Dedifferentiated amniotic fluid mesenchymal stem cell (primary cell): ENCODE measurements at regions not wholly inside any gene's neighbourhood (a gene's known extent, or its start where the extent isn't known, plus 50 kb on each side); places are given as distances from the start of the nearest gene placed in this dataset.
"Not testable (repeated sequence)": the region's sequence is repeated elsewhere in the genome, so short reads cannot be mapped to it uniquely, and the experiment has no call there.

Source experiments
- DNase-seq: peaks from one replicate; pipeline ENCODE4 v3.0.0-alpha.2; 2016; ENCODE audit errors: extremely low spot score

DNA sequence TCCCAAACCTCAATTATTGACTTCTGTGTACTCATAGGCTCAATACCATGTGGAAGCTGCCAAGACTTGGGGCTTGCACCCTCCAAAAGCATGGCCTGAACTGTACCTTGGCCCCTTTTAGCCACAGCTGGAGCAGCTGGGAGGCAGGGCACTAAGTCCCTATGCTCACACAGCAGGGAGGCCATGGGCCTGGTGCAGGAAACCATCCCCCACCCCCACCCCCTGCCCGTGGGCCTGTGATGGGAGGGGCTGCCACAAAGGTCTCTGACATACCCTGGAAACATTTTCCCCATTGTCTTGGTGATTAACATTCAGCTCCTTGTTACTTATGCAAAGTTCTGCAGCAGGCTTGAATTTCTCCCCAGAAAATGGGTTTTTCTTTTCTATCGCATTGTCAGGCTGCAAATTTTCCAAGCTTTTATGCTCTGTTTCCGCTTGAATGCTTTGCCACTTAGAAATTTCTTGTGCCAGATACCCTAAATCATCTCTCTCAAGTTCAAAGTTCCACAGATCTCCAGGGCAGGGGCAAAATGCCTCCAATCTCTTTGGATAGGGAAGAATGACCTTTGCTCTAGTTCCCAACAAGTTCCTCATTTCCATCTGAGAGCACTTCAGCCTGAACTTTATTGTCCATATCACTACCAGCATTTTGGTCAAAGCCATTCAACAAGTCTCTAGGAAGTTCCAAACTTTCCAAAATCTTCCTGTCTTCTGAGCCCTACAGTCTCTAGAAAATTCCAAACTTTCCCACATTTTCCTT lies 141.8 kb downstream of the AHR start:
- DNase-seq = not testable (repeated sequence)

DNA sequence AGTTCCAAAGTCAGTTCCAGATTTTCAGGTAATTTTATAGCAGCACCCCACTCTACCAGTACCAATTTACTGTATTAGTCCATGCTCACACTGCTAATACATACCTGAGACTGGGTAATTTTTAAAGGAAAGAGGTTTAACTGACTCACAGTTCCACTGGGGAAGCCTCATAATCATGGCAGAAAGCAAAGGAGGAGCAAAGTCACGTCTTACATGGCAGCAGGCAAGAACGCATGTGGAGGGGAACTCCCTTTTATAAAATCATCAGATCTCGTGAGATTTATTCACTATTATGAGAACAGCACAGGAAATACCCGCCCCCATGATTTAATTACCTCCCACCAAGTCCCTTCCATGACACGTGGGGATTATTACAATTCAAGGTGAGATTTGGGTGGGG lies 142.4 kb downstream of the AHR start:
- DNase-seq = no peak

DNA sequence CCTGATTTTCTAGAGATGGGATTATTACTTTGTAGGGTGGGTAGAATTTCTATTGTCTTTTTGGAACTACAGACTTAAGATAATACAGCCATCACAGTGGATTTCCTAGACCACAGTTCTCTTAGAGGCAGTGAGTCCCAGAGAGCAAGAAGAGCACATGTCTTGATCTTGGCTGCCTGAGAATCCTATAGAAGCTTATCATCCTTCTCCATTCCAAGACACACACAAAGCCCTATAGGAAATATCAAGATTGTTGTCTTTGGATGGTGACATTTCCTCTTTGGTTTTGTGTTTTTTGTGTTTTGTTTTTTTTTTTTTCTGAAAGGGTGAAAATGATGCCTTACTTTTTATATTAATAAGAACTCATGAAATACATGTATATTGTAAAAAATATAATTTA lies 143.1 kb downstream of the AHR start:
- DNase-seq = no peak

DNA sequence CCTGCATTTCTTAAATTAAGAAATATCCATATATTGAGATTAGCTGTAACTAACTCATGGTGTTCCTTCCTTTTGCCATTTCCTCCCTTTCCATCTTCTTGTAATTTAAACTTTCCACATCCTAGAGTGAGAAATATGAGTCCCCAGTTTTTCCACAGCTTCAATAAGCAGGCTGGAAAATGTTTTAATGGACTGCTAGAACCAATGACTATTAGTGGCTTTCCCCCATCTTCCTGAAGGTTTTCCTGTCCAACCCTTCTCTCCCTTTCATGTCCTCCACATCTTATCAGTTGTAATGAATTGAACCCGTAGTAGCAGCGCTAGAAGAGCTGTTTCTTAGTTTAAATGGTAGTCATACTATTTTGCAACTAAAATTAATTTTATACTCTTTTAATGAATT lies 145.7 kb downstream of the AHR start:
- DNase-seq = no peak

DNA sequence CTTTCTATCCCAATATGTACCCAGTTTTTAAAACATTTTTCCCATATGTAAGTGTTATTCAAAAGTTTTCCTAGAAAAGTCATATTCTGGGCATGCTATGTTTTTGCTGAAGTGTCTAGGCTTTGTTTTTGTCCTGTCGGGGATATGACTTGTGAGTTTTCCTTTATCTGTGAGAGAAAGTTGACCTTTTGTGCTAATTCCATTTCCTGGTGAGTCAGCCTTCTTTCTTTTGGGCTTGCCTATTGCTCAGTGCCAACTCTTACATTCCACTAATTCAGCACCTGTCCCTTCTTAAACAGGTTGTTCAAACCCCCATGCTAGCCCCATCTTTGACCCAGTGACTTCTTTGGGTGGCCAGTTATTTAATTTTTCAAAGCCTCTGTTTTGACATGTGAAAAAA lies 146.2 kb downstream of the AHR start:
- no peak for DNase-seq

DNA sequence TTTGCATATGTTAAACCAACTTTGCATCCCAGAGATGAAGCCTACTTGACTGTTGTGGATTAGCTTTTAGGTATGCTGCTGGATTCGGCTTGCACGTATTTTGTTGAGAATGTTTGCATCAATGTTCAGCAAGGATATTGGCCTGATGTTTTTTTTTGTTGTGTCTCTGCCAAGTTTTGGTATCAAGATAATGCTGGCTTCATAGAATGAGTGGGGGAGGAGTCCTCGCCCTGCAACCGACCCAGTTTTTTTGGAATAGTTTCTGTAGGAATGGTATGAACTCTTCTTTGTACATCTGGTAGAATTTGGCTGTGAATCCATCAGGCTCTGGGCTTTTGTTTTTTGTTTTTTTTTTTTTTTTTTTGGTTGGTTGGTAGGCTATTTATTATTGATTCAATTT lies 147.9 kb downstream of the AHR start:
- no peak for DNase-seq

DNA sequence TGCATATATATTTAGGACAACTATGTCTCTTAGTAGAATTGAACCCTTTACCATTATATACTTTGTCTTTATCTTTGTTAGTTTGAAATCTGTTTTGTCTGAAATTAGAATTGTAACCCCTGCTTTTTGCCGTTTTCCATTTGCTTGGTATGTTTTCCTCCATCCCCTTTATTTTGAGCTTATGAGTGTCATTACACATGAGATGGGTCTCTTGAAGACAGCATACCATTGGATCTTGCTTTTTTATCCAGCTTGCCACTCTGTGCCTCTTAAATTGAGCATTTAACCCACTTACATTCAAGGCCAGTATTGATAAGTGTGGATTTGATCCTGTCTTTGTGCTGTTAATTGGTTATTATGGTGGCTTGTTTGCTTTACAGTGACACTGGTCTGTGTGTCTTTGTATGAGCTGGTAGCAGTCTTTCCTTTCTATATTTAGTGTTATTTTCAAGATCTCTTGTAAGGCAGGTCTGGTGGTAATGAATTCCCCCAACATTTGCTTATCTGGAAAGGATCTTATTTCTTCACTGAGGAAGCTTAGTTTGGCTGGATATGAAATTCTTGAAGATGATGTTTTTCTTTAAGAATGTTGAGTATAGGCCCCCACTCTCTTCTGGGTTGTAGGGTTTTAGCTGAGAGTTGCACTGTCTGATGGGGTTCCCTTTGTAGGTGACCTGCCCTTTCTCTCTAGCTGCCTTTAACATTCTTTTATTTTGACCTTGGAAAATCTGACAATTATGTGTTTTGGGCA lies 149.5 kb downstream of the AHR start:
- DNase-seq = no peak

DNA sequence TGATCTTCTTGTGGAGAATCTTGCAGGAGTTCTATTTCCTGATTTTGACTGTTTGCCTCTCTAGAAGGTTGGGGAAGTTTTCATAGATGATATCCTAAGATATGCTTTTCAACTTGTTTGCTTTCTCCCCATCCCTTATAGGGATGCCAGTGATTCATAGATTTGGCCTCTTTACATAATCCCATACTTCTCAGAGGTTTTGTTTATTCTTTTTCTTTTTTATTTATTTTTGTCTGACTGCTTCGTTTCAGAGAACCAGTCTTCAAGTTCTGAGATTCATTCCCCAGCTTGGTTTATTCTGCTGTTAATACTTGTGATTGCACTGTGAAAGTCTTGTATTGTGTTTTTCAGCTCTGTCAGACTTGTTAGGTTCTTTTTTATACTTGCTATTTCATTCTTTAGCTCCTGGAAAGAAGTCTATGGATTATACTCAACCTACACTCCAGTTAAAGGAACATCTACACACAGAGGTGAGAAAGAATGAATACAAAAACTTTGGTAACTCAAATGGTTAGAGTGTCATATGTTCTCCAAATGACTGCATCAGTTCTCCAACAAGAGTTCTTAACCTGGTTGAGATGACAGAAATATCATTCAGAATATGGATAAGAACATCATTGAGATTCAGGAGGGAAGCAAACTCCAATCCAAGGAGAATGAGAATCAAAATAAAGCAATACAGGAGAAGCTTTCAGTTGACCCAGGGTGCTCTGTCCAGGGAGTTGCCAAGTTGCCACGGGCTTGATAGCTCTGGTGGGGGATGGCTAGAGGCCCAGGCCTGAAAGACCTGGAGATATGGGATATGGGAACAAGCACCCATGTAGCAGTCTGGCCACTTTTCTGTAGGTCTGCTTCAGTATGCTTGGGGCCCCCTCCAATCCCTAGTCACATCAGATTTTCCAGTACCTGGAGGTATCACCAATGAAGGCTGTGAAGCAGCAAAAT lies 150.3 kb downstream of the AHR start:
- no peak for DNase-seq

DNA sequence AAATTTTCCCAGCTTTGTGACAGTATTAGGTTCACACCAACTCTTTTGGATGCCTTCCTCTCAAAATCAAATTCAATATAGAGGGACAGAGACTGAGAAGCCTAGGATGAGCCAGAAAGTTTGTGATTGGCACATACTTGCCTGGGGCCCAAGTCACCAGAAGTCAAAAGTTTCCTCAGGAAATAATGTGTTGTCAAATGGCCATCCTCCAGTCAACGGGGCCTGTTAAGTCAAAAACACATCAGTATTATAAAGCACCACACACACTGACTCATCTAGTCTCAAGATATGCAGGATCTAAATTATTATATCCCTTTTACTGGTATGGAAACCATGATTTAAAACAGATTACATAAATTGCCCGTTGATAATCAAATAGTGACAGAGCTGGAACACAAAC lies 158.1 kb downstream of the AHR start:
- DNase-seq = no peak

DNA sequence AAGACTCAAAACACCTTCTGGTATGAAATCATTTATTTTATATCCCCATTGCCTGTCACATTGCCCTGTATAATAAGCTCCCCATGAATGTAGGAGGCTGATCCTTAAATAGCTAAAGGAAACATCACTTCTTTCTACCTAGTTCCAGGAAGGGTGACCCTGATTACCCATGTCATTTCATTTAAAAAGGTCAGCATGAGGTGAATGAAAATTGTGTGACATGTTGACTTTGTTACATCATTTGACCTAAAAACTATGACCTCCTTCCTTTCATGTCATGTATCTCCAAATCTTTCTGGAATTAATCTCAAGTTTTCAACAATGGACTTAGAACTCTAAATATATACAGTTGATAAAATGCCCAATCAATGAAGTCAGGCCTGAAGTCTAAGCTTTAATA lies 161.5 kb downstream of the AHR start:
- DNase-seq = no peak

DNA sequence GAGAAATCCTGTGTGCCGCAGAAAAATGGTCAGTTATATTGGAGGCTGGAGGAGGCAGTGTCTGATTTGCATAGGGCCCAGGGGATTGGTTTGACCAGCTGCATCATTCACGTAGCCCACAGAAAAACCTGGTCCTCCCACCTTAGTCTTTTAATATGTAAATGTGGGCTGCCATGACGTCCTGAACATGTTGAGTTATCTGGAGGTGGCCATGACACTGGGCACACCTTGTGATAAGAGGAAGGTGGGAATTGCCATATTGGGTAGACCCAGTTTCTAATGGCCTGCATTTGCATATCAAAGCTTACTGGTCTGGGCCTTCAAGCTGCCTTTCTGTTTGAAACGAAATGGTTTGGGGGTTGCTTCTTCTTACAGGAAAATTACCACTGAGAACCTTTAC lies 162.2 kb downstream of the AHR start:
- no peak for DNase-seq

DNA sequence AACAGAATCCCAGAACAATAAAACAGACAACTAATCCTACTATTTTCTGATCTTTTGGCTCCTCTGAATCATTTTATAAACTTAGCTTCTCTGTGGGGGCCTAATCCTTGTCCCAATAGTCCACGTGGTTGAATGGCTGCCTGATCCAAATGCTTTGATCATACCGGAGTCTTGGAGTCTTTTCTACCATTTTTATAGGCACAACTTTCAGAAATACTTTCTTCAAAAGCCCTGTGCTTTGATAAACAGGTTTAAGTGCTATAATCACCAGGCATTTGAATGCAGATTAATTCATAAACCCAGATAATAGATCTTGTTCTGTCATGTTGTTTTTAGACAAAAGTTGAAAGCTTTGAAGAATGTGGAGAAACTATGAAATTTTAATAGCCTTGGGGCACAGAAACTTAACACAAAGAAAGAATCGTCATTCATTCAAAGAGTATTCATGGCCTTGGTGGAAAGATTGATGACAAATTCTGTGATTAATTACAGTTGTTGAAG lies 163.7 kb downstream of the AHR start:
- DNase-seq = no peak

DNA sequence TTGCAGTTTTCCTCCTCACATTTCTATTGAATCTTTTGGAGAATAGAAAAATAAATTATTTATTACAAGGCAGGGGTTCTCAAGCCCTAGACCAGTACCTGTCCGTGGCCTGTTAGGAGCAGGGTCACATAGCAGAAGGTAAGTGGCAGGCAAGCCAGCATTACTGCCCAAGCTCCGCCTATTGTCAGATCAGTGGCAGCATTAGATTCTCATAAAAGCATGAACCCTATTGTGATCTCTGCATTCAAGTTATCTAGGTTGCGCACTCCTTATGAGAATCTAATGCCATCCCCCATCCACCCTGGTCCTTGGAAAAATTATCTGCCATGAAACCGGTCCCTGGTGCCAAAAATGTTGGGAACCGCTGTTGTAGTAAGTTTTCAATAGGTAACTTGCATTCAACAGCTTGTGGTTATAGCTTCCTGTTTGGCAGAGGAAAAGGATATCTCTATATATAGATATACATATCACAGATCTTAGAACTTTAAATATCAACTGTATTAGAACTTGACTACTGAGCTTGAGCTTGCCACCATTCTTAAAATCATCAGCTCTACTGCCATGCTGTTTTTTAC lies 165.1 kb downstream of the AHR start:
- no peak for DNase-seq

DNA sequence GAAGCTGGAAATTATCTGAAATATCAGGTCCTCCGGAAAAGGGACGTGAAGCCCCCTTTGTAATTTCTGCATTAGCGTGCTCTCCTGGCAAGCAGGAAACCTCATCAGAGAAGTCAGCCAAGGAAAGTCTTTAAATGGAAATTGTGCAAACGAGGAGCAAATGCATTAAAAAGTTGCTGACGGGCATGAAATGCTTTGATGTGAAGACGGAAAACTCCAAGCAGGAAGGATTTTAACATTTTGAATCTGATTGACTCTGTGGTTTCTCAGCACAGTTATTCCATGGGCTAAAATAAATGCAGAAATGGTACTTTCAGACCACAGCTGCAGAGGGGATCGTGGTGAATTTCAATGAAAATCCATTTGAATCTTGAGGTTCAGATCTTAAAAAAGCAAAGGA lies 167.8 kb downstream of the AHR start:
- DNase-seq = no peak

DNA sequence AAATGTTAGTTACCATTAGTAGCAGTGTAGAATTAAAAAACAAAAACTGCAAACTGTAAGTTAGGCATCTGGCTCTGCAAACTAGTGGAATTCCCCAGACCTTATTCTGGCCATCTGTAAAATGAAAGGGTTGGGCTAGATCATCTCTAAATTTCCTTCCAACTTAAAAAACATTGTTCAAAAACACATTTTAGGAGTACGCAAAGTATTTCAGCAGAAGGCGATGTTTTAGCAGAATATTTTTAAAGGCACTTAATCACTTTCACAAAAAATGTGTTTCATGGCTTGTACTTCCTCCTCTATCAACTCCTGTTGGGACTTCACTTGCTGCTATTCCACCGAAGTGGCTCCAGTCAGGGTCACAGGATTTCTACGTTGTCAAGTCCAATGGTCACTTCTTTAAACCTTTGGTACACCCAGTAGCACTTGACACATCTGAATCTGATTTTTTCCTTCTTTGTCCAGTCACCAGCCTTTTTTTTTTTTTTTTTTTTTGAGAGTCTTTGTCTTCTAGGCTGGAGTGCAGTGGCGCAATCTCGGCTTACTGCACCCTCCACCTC lies 169.0 kb downstream of the AHR start:
- no peak for DNase-seq

DNA sequence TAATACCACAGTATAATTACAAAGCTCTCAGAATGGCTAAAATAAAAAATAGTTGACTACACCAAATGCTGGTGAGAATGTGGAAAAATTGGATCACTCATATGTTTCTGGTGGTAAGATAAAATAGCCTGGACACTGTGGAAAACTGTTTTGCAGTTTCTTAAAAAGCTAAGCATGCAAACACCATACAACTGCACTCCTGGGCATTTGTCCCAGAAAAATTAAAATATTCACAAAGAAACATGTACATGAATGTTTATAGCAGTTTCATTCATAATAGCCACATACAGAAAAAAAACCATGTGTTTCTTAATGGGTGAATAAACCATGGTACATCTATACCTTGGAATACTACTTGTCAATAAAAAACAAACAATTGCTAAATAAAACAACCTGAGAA lies 172.9 kb downstream of the AHR start:
- DNase-seq = no peak

DNA sequence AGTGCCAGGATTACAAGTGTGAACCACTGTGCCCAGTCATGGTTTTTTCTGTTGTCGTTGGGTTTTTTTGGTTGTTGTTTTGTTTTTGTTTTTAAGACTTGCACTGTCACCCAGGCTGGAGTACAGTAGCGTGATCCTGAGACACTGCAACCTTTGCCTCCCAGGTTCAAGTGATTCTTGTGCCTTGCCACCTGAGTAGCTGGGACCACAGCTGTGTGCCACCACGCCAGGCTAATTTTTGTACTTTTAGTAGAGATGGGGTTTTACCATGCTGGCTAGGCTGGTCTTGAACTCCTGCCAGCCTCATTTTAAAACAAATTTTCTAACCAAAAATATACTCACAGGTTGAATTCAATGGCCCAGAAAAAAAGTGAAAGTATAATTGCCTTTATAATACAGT lies 174.1 kb downstream of the AHR start:
- DNase-seq = no peak

DNA sequence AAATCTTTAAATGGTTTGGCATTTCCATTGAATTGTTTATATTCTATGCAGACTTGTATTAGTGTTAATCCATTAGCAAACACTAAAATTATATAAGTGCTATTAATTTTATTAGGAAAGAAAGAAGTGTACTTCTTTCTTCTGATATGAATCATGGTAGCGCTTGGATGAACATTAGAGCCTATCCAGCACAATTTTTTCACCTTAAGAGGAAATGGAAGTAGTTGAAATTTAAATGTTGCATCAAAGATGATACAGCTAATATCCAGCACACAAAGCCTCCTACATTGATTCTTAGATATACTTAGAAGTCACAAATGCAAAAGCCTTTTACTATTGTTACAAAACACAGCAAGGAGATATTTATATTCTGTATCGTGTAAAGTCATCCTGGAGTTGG lies 174.5 kb downstream of the AHR start:
- no peak for DNase-seq

DNA sequence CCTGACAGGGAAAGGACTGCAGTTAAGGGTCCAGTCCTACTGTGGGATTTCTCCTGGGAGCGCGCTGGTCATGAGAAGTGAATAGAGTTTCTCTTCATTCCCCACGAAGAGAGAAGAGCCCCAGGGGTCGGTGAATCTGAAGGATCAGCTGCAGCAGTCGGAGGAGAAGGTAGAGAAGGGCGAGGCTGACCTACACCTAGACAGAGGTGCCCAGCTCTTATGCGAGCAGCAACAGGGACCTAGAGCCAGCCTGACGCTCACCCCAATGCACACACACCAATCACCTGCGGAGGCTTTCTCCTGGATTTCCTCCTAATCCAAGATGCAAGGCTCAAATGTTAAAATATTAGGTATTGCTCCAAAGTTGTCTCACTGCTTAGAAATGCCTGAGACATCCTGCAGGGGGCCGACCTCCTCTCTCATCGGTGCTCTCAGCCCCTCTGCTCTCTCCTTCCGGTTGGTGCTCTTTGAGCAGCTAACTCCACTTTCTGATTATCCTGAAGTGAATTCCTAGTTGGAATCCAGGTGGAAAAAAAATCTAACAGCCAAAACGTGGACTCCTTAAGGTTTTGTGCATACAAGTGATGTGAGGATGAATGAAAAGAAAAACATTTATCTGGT lies 176.4 kb downstream of the AHR start:
- DNase-seq = no peak

DNA sequence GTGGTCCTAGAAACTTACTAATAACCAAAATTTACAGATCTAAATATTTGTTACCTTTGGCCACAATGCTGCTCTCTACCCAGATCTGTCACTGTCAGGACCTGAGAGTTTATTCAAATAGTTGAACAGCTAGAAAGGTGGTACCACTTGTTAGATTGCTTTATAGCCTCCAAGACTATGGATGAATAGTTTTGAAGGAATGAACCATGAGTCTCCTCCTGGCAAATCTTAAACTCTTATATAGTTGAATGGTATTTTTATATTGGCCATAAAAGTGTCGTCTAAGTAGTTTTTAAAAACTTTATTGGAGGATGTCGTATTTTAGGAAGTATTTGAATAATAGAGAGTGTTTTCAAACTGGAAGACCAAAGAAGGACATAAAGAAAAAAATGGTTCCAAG lies 178.7 kb downstream of the AHR start:
- no peak for DNase-seq

DNA sequence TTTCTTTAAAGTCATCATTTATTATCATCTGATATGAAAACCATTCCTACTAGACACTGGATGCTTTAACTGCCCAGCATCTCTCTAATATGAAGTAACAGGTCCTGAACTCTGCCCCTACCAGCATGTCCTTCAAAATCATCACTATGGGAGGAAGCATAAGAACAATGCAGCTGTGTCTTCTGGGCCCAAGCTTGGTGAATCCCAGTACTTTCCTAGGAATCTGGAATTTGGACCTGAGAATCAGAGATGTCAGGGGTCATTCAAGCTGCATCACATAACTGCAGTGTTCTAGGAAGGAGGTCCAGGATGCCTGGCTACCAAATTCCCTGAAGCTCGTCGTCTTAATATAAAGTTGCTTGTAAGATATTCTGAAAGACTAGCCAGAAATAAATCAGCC lies 182.7 kb downstream of the AHR start:
- DNase-seq = no peak
